ENCODE measurements at regions not wholly inside any gene's neighbourhood (a gene's known extent, or its start where the extent isn't known, plus 50 kb on each side); places are given as distances from the start of the nearest gene placed in this dataset.

DNA sequence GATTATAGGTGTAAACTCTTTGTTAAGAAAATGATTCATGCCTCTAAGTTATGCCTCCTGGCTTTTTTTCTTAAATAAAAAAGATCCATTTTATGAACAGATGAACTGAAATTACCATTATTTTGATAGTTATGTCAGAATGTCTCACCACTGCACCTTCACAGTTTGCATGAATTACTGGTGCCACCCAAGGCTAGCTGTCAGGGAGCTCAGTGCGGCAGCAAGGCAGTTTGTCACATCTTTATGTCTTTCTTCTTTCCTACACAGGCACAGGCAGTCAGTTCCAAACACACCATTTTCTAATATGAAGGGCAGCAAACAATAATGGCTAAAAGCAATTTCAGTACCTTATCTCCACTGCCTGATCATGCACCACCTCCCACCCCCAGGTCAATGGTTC is 147.7 kb downstream of the SREK1 start:
- TF ChIP-seq, protein P1, sequence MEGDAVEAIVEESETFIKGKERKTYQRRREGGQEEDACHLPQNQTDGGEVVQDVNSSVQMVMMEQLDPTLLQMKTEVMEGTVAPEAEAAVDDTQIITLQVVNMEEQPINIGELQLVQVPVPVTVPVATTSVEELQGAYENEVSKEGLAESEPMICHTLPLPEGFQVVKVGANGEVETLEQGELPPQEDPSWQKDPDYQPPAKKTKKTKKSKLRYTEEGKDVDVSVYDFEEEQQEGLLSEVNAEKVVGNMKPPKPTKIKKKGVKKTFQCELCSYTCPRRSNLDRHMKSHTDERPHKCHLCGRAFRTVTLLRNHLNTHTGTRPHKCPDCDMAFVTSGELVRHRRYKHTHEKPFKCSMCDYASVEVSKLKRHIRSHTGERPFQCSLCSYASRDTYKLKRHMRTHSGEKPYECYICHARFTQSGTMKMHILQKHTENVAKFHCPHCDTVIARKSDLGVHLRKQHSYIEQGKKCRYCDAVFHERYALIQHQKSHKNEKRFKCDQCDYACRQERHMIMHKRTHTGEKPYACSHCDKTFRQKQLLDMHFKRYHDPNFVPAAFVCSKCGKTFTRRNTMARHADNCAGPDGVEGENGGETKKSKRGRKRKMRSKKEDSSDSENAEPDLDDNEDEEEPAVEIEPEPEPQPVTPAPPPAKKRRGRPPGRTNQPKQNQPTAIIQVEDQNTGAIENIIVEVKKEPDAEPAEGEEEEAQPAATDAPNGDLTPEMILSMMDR (IDR thresholded peaks at IDR 0.05): no peak
- TF ChIP-seq POLR2AphosphoS5 (IDR thresholded peaks at IDR 0.05) (no peak), EP300 (IDR thresholded peaks at IDR 0.05) (no peak)

Measured in stomach (tissue), 4 donors.